GM23338 (cell line): ENCODE measurements at regions not wholly inside any gene's neighbourhood (a gene's known extent, or its start where the extent isn't known, plus 50 kb on each side); places are given as distances from the start of the nearest gene placed in this dataset.

Experiments
- ATAC-seq: fragments of 200-7000 bp; cut with Tn5 transposase; 3 replicates; pipeline ENCODE4 v1.9.1; 2020
- DNase-seq: peaks from one replicate; pipeline ENCODE4 v3.0.0-alpha.2; 2015; ENCODE audit warnings: low spot score
- H2AFZ ChIP-seq: fragments of 200-600 bp; sonication (generic); 2 replicates; pipeline ENCODE4 v1.8.0; 2016; ENCODE audit warnings: antibody characterized with exemption, mild to moderate bottlenecking, moderate library complexity
- H3F3A ChIP-seq: fragments of 200-600 bp; sonication (generic); replicated peaks from 2 replicates; pipeline ENCODE4 v1.8.0; 2017; ENCODE audit warnings: antibody characterized with exemption, mixed run types, low read depth
- H3K27ac ChIP-seq: fragments of 200-600 bp; sonication (generic); 2 replicates; pipeline ENCODE4 v1.6.1; 2016; ENCODE audit warnings: low read depth
- H3K27me3 ChIP-seq: fragments of 200-600 bp; sonication (generic); 2 replicates; pipeline ENCODE4 v1.8.0; 2016; ENCODE audit warnings: mild to moderate bottlenecking, mixed run types, moderate library complexity; ENCODE audit not compliant: insufficient read depth
- H3K36me3 ChIP-seq: fragments of 200-600 bp; sonication (generic); 2 replicates; pipeline ENCODE4 v1.8.0; 2016; ENCODE audit warnings: mild to moderate bottlenecking; ENCODE audit not compliant: insufficient read depth
- H3K4me1 ChIP-seq: fragments of 200-600 bp; sonication (generic); 2 replicates; pipeline ENCODE4 v1.8.0; 2016; ENCODE audit warnings: mild to moderate bottlenecking, moderate library complexity; ENCODE audit not compliant: insufficient read depth
- H3K4me2 ChIP-seq: fragments of 200-600 bp; sonication (generic); 2 replicates; pipeline ENCODE4 v1.7.1; 2017; ENCODE audit warnings: mixed run types
- H3K4me3 ChIP-seq: fragments of 200-600 bp; sonication (generic); 2 replicates; pipeline ENCODE4 v1.6.1; 2016; ENCODE audit warnings: mixed run types
- H3K79me2 ChIP-seq: fragments of 200-600 bp; sonication (generic); replicated peaks from 2 replicates; pipeline ENCODE4 v1.8.0; 2017; ENCODE audit warnings: mild to moderate bottlenecking; ENCODE audit not compliant: insufficient read depth
- H3K9me2 ChIP-seq: fragments of 200-600 bp; sonication (generic); 2 replicates; pipeline ENCODE4 v1.8.0; 2017; ENCODE audit not compliant: insufficient read depth
- H4K20me1 ChIP-seq: fragments of 200-600 bp; sonication (generic); replicated peaks from 2 replicates; pipeline ENCODE4 v1.8.0; 2017; ENCODE audit warnings: mild to moderate bottlenecking; ENCODE audit not compliant: insufficient read depth
- H3K27ac Mint-ChIP-seq: 2 replicates; pipeline ENCODE4 v1.8.0; 2020; ENCODE audit warnings: inconsistent platforms, mild to moderate bottlenecking, moderate library complexity, mixed read lengths
- H3K27me3 Mint-ChIP-seq: 3 replicates; pipeline ENCODE4 v1.8.0; 2022; ENCODE audit warnings: low read depth, mild to moderate bottlenecking, moderate library complexity, mixed read lengths, inconsistent platforms; ENCODE audit not compliant: insufficient read depth, poor library complexity
- H3K36me3 Mint-ChIP-seq: 3 replicates; pipeline ENCODE4 v1.8.0; 2021; ENCODE audit warnings: low read depth, mild to moderate bottlenecking, inconsistent platforms, moderate library complexity, mixed read lengths
- H3K4me1 Mint-ChIP-seq: 3 replicates; pipeline ENCODE4 v1.8.0; 2020; ENCODE audit warnings: mild to moderate bottlenecking, inconsistent platforms, mixed read lengths
- H3K4me3 Mint-ChIP-seq: 3 replicates; pipeline ENCODE4 v1.8.0; 2021; ENCODE audit warnings: moderate library complexity, mild to moderate bottlenecking, inconsistent platforms, mixed read lengths
- H3K9me3 Mint-ChIP-seq: 3 replicates; pipeline ENCODE4 v1.8.0; 2020; ENCODE audit warnings: moderate library complexity, mild to moderate bottlenecking, inconsistent platforms, mixed read lengths
- CREB1 ChIP-seq: fragments of 250-450 bp; sonication (Bioruptor Pico); IDR thresholded peaks from 2 replicates; pipeline ENCODE4 v1.5.0; 2020; ENCODE audit warnings: low read depth, mild to moderate bottlenecking, moderate library complexity
- ETS1 ChIP-seq: IDR thresholded peaks from 2 replicates; pipeline ENCODE4 v1.6.1; 2016; ENCODE audit warnings: antibody characterized with exemption
- EZH2 ChIP-seq: fragments of 200-600 bp; sonication (generic); IDR thresholded peaks from one replicate; pipeline ENCODE4 v1.8.0; 2017; ENCODE audit warnings: antibody characterized with exemption, mild to moderate bottlenecking, low read depth; ENCODE audit not compliant: unreplicated experiment
- EZH2phosphoT487 ChIP-seq: fragments of 200-600 bp; sonication (generic); IDR thresholded peaks from one replicate; pipeline ENCODE4 v1.8.1; 2018; ENCODE audit warnings: antibody characterized with exemption; ENCODE audit not compliant: unreplicated experiment
- JUNB ChIP-seq: IDR thresholded peaks from one replicate; pipeline ENCODE4 v1.6.1; 2016; ENCODE audit warnings: antibody characterized with exemption; ENCODE audit not compliant: unreplicated experiment
- NANOG ChIP-seq: IDR thresholded peaks from 2 replicates; pipeline ENCODE4 v1.6.1; 2016; ENCODE audit warnings: antibody characterized with exemption, borderline replicate concordance
- POLR2AphosphoS5 ChIP-seq: IDR thresholded peaks from 2 replicates; pipeline ENCODE4 v1.6.1; 2016; ENCODE audit warnings: antibody characterized with exemption, low read depth
- STAT1 ChIP-seq: IDR thresholded peaks from one replicate; pipeline ENCODE4 v1.6.1; 2016; ENCODE audit warnings: antibody characterized with exemption; ENCODE audit not compliant: unreplicated experiment
- ZNF114 ChIP-seq: fragments of 250-450 bp; sonication (Bioruptor Pico); IDR thresholded peaks from 2 replicates; pipeline ENCODE4 v1.5.0; 2020; ENCODE audit warnings: mild to moderate bottlenecking, moderate library complexity
- ZNF331 ChIP-seq: fragments of 250-450 bp; sonication (Bioruptor Pico); IDR thresholded peaks from 2 replicates; pipeline ENCODE4 v1.5.0; 2020; ENCODE audit warnings: low read depth, mild to moderate bottlenecking, moderate library complexity
- TF ChIP-seq, protein P1 (sequence below): IDR thresholded peaks from one replicate; pipeline ENCODE4 v1.6.1; 2018; ENCODE audit warnings: antibody characterized with exemption; ENCODE audit not compliant: unreplicated experiment
- TF ChIP-seq, protein P2 (sequence below), 2 experiments: fragments of 200-600 bp in 1 of 2; sonication (generic) in 1 of 2; conservative IDR thresholded peaks; 2 replicates each; pipeline versions ENCODE4 v1.5.1 to v1.6.1; 2016 to 2017; ENCODE audit warnings: antibody characterized with exemption in 2 of 2, low read depth in 2 of 2, mild to moderate bottlenecking in 2 of 2, moderate library complexity in 1 of 2
- TF ChIP-seq, protein P3 (sequence below): fragments of 250-450 bp; sonication (Bioruptor Pico); IDR thresholded peaks from 2 replicates; pipeline ENCODE4 v1.5.0; 2020; ENCODE audit warnings: mild to moderate bottlenecking, moderate library complexity

DNA sequence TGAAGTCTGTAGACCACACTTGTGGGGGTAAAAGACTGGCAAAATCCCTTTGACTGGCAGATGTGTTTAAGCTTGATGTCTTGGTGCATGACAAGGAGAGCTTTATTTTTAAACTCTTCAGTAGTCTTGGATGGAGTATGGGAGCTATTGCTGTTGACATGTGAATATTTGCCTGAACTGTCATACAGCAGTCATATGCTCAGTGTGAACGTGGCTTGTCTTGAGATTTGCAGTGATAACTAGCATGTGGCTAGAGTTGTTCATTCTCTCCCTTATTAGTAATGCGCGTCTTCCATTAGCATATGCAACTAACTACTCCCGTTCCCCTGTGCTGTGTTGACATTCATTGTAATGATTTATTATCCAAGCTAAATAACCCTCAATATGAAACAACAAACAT, 523.6 kb upstream of the WWC1 start:
- Histone ChIP-seq H4K20me1 (no peaks in the 10 kb centered on the region), H3K27me3 (no peaks in the 10 kb centered on the region), H3K4me3 (no peak overlapping the region), H3K27ac (no peak overlapping the region), H2AFZ (no peak overlapping the region), H3K9me2 (peaks cover 12% of the 10 kb centered on the region), H3K36me3 (no peaks in the 10 kb centered on the region), H3F3A (no peaks in the 10 kb centered on the region), H3K4me1 (peaks cover 29% of the 10 kb centered on the region), H3K4me2 (no peak overlapping the region), H3K79me2 (no peaks in the 10 kb centered on the region)
- peaks cover 34% of the 10 kb centered on the region for H3K4me1 Mint-ChIP-seq
- ATAC-seq = no peak
- H3K4me3 Mint-ChIP-seq = no peak overlapping the region
- no peak overlapping the region for H3K27ac Mint-ChIP-seq
- TF ChIP-seq POLR2AphosphoS5 (no peak), EZH2 (no peak), EZH2phosphoT487 (no peak), JUNB (no peak), ZNF331 (CRISPR knock-in tag) (no peak), NANOG (no peak), STAT1 (no peak), ETS1 (no peak), CREB1 (CRISPR knock-in tag) (no peak), ZNF114 (CRISPR knock-in tag) (no peak)
- TF ChIP-seq, protein P1, sequence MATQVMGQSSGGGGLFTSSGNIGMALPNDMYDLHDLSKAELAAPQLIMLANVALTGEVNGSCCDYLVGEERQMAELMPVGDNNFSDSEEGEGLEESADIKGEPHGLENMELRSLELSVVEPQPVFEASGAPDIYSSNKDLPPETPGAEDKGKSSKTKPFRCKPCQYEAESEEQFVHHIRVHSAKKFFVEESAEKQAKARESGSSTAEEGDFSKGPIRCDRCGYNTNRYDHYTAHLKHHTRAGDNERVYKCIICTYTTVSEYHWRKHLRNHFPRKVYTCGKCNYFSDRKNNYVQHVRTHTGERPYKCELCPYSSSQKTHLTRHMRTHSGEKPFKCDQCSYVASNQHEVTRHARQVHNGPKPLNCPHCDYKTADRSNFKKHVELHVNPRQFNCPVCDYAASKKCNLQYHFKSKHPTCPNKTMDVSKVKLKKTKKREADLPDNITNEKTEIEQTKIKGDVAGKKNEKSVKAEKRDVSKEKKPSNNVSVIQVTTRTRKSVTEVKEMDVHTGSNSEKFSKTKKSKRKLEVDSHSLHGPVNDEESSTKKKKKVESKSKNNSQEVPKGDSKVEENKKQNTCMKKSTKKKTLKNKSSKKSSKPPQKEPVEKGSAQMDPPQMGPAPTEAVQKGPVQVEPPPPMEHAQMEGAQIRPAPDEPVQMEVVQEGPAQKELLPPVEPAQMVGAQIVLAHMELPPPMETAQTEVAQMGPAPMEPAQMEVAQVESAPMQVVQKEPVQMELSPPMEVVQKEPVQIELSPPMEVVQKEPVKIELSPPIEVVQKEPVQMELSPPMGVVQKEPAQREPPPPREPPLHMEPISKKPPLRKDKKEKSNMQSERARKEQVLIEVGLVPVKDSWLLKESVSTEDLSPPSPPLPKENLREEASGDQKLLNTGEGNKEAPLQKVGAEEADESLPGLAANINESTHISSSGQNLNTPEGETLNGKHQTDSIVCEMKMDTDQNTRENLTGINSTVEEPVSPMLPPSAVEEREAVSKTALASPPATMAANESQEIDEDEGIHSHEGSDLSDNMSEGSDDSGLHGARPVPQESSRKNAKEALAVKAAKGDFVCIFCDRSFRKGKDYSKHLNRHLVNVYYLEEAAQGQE = no peak
- TF ChIP-seq, protein P2, sequence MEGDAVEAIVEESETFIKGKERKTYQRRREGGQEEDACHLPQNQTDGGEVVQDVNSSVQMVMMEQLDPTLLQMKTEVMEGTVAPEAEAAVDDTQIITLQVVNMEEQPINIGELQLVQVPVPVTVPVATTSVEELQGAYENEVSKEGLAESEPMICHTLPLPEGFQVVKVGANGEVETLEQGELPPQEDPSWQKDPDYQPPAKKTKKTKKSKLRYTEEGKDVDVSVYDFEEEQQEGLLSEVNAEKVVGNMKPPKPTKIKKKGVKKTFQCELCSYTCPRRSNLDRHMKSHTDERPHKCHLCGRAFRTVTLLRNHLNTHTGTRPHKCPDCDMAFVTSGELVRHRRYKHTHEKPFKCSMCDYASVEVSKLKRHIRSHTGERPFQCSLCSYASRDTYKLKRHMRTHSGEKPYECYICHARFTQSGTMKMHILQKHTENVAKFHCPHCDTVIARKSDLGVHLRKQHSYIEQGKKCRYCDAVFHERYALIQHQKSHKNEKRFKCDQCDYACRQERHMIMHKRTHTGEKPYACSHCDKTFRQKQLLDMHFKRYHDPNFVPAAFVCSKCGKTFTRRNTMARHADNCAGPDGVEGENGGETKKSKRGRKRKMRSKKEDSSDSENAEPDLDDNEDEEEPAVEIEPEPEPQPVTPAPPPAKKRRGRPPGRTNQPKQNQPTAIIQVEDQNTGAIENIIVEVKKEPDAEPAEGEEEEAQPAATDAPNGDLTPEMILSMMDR (conservative IDR thresholded peaks at IDR 0.05; ENCODE audit: low read depth in 2 of 2) = no peak
- TF ChIP-seq, protein P3, sequence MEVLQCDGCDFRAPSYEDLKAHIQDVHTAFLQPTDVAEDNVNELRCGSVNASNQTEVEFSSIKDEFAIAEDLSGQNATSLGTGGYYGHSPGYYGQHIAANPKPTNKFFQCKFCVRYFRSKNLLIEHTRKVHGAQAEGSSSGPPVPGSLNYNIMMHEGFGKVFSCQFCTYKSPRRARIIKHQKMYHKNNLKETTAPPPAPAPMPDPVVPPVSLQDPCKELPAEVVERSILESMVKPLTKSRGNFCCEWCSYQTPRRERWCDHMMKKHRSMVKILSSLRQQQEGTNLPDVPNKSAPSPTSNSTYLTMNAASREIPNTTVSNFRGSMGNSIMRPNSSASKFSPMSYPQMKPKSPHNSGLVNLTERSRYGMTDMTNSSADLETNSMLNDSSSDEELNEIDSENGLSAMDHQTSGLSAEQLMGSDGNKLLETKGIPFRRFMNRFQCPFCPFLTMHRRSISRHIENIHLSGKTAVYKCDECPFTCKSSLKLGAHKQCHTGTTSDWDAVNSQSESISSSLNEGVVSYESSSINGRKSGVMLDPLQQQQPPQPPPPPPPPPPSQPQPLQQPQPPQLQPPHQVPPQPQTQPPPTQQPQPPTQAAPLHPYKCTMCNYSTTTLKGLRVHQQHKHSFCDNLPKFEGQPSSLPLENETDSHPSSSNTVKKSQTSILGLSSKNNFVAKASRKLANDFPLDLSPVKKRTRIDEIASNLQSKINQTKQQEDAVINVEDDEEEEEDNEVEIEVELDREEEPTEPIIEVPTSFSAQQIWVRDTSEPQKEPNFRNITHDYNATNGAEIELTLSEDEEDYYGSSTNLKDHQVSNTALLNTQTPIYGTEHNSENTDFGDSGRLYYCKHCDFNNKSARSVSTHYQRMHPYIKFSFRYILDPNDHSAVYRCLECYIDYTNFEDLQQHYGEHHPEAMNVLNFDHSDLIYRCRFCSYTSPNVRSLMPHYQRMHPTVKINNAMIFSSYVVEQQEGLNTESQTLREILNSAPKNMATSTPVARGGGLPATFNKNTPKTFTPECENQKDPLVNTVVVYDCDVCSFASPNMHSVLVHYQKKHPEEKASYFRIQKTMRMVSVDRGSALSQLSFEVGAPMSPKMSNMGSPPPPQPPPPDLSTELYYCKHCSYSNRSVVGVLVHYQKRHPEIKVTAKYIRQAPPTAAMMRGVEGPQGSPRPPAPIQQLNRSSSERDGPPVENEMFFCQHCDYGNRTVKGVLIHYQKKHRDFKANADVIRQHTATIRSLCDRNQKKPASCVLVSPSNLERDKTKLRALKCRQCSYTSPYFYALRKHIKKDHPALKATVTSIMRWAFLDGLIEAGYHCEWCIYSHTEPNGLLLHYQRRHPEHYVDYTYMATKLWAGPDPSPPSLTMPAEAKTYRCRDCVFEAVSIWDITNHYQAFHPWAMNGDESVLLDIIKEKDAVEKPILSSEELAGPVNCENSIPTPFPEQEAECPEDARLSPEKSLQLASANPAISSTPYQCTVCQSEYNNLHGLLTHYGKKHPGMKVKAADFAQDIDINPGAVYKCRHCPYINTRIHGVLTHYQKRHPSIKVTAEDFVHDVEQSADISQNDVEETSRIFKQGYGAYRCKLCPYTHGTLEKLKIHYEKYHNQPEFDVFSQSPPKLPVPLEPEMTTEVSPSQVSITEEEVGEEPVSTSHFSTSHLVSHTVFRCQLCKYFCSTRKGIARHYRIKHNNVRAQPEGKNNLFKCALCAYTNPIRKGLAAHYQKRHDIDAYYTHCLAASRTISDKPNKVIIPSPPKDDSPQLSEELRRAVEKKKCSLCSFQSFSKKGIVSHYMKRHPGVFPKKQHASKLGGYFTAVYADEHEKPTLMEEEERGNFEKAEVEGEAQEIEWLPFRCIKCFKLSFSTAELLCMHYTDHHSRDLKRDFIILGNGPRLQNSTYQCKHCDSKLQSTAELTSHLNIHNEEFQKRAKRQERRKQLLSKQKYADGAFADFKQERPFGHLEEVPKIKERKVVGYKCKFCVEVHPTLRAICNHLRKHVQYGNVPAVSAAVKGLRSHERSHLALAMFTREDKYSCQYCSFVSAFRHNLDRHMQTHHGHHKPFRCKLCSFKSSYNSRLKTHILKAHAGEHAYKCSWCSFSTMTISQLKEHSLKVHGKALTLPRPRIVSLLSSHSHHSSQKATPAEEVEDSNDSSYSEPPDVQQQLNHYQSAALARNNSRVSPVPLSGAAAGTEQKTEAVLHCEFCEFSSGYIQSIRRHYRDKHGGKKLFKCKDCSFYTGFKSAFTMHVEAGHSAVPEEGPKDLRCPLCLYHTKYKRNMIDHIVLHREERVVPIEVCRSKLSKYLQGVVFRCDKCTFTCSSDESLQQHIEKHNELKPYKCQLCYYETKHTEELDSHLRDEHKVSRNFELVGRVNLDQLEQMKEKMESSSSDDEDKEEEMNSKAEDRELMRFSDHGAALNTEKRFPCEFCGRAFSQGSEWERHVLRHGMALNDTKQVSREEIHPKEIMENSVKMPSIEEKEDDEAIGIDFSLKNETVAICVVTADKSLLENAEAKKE (CRISPR knock-in tag) = no peak
- DNase-seq = no peak
- no peaks in the 10 kb centered on the region for H3K27me3 Mint-ChIP-seq
- no peaks in the 10 kb centered on the region for H3K9me3 Mint-ChIP-seq
- H3K36me3 Mint-ChIP-seq = peaks cover 3% of the 10 kb centered on the region; the same call in 1 of the 3 replicates
